ENCODE measurements at regions not wholly inside any gene's neighbourhood (a gene's known extent, or its start where the extent isn't known, plus 50 kb on each side); places are given as distances from the start of the nearest gene placed in this dataset.

DNA sequence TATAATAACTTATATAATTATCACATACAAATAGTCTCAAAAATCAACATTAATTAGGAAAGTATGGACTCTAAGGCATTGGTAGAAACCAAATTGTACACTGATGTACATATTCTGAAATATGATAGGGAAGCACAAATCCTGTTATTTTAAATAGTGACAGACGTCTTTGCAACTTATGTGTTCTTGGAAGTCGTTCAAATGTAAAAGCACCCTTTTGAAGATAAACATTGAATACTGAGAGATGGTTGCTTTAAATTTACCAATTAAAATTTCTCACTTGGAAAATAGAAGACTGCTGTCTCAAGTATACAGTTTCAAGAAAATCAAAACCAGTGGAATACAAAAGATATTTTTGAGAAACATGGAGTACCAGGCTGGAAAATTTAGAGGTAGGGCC is 457.4 kb upstream of the NUDT12 start:
- intact Hi-C loops (cut with micrococcal nuclease) (no loop called here), dilution Hi-C loops (cut with MboI; ENCODE audit: extremely low pct_ligation_motif_present, low sequenced_read_pairs) (no loop called here)
- H3K9ac ChIP-seq (replicated peaks; ENCODE audit: extremely low read depth, insufficient read depth, low read length), result no peak overlapping the region
- DNase-seq (ENCODE audit: low read depth, low spot score) (no peak), FAIRE-seq (no peak)
- TF ChIP-seq POLR2A (IDR thresholded peaks at IDR 0.05; ENCODE audit: low read depth, low read length) (no peak), EZH2 (IDR thresholded peaks at IDR 0.05; ENCODE audit: borderline replicate concordance, low read depth, low read length, severe bottlenecking) (no peak), POLR2AphosphoS5 (IDR thresholded peaks at IDR 0.05; ENCODE audit: insufficient read depth, low read depth, low read length) (no peak)
- TF ChIP-seq, protein P1, sequence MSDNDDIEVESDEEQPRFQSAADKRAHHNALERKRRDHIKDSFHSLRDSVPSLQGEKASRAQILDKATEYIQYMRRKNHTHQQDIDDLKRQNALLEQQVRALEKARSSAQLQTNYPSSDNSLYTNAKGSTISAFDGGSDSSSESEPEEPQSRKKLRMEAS (IDR thresholded peaks at IDR 0.05; ENCODE audit: insufficient read depth, insufficient read length), result no peak
- no peaks in the 10 kb centered on the region for H3K4me1 ChIP-seq (ENCODE audit: control insufficient read depth, extremely low read depth, insufficient read depth, low read length)
- H3K4me3 ChIP-seq (replicated peaks in 1 of 3; ENCODE audit: insufficient read depth in 1 of 3, low read depth in 1 of 3, low read length in 3 of 3), result no peak overlapping the region
- no peak overlapping the region for H3K27ac ChIP-seq (ENCODE audit: insufficient read depth, low read depth, low read length)
- no peaks in the 10 kb centered on the region for H3K27me3 ChIP-seq (ENCODE audit: control insufficient read depth in 2 of 2, insufficient read depth in 2 of 2, low read length in 2 of 2)
- CTCF ChIA-PET, result no interaction called here
- no peak overlapping the region for H3K4me2 ChIP-seq (ENCODE audit: insufficient read depth, low read length)
- H2AFZ ChIP-seq (ENCODE audit: low read depth, low read length), result no peak overlapping the region
- no TSS peak for BruUV-seq (replicated peaks)
- H3K79me2 ChIP-seq (ENCODE audit: control insufficient read depth, insufficient read depth, low read length), result no peaks in the 10 kb centered on the region
- no peaks in the 10 kb centered on the region for H3K9me1 ChIP-seq (replicated peaks; ENCODE audit: control insufficient read depth, extremely low read depth, insufficient read depth, low read length)
- POLR2A ChIA-PET, result no interaction called here
- no peaks in the 10 kb centered on the region for H3K9me3 ChIP-seq (replicated peaks; ENCODE audit: control insufficient read depth, insufficient read depth, low read length)
- H3K36me3 ChIP-seq (ENCODE audit: control insufficient read depth in 2 of 2, extremely low read depth in 1 of 2, insufficient read depth in 2 of 2, low read length in 2 of 2), result no peaks in the 10 kb centered on the region
- H4K20me1 ChIP-seq (replicated peaks; ENCODE audit: control insufficient read depth, extremely low read depth, insufficient read depth, low read length), result no peaks in the 10 kb centered on the region

GRCh38 chr5:104018299-104018698 is 455.7 kb upstream of the NUDT12 start:
- ChIA-PET POLR2A (no interaction called here), CTCF (interaction anchor here (0.6 kb wide), 1 partner anchor 232 kb away, joined by 3 read pairs; no protein-coding TSS in a partner anchor)
- FAIRE-seq (no peak), DNase-seq (ENCODE audit: low read depth, low spot score) (no peak)
- no peaks in the 10 kb centered on the region for H3K4me1 ChIP-seq (ENCODE audit: control insufficient read depth, extremely low read depth, insufficient read depth, low read length)
- no peak overlapping the region for H3K4me2 ChIP-seq (ENCODE audit: insufficient read depth, low read length)
- H3K9me3 ChIP-seq (replicated peaks; ENCODE audit: control insufficient read depth, insufficient read depth, low read length), result no peaks in the 10 kb centered on the region
- no peaks in the 10 kb centered on the region for H3K79me2 ChIP-seq (ENCODE audit: control insufficient read depth, insufficient read depth, low read length)
- H3K9ac ChIP-seq (replicated peaks; ENCODE audit: extremely low read depth, insufficient read depth, low read length), result no peak overlapping the region
- no peak for TF ChIP-seq JUN (IDR thresholded peaks at IDR 0.05; ENCODE audit: borderline replicate concordance, insufficient read depth, insufficient read length, low read depth)
- no peaks in the 10 kb centered on the region for H4K20me1 ChIP-seq (replicated peaks; ENCODE audit: control insufficient read depth, extremely low read depth, insufficient read depth, low read length)
- intact Hi-C loops (cut with micrococcal nuclease) (no loop called here), dilution Hi-C loops (cut with MboI; ENCODE audit: extremely low pct_ligation_motif_present, low sequenced_read_pairs) (no loop called here)
- H3K27ac ChIP-seq (ENCODE audit: insufficient read depth, low read depth, low read length), result no peak overlapping the region
- no peaks in the 10 kb centered on the region for H3K27me3 ChIP-seq (ENCODE audit: control insufficient read depth in 2 of 2, insufficient read depth in 2 of 2, low read length in 2 of 2)
- H3K36me3 ChIP-seq (ENCODE audit: control insufficient read depth in 2 of 2, extremely low read depth in 1 of 2, insufficient read depth in 2 of 2, low read length in 2 of 2), result no peaks in the 10 kb centered on the region
- no TSS peak for BruUV-seq (replicated peaks)
- no peak overlapping the region for H2AFZ ChIP-seq (ENCODE audit: low read depth, low read length)
- no peak overlapping the region for H3K4me3 ChIP-seq (replicated peaks in 1 of 3; ENCODE audit: insufficient read depth in 1 of 3, low read depth in 1 of 3, low read length in 3 of 3)
- no peaks in the 10 kb centered on the region for H3K9me1 ChIP-seq (replicated peaks; ENCODE audit: control insufficient read depth, extremely low read depth, insufficient read depth, low read length)

Data from endothelial cell of umbilical vein (primary cell).